ENCODE measurements at regions not wholly inside any gene's neighbourhood (a gene's known extent, or its start where the extent isn't known, plus 50 kb on each side); places are given as distances from the start of the nearest gene placed in this dataset.

DNA sequence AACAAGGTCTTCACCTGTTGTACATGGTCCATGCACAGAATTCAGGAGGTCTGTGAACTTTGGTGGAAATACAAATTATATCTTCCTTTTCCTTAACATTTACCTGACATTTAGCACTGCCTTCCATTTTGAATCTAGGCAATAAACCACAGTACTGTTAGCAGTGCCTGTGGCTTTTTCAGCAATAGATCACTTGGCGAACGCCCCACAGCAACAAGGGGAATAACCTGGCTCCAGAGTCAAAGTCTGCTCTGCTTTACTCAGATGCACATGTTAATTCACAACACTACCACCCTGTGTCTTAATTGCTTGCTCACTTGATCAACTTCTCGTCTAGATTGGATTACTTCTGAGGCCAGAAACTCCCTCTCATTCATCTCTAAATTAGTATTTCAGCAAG lies 414.6 kb upstream of the PROK2 start:
- WGBS, 2 donors (ENCODE audit: low coverage in 1 of 2), result 72 to 74% methylated on average over 2 to 3 of the region's 3 CpGs
- intact Hi-C loops (cut with DNase I; ENCODE audit: low total_unique reads), result no loop called here
- H3K9me3 ChIP-seq, result no peaks in the 10 kb centered on the region
- TF ChIP-seq CTCF (IDR thresholded peaks at IDR 0.05) (no peak), POLR2A (IDR thresholded peaks at IDR 0.05) (no peak), POLR2AphosphoS5 (IDR thresholded peaks at IDR 0.05) (no peak), EP300 (IDR thresholded peaks at IDR 0.05; ENCODE audit: low read depth) (no peak)
- DNase-seq, result no peak
- no peak overlapping the region for H3K27ac ChIP-seq
- H3K36me3 ChIP-seq, result no peaks in the 10 kb centered on the region
- no peak overlapping the region for H3K4me3 ChIP-seq
- no peaks in the 10 kb centered on the region for H3K27me3 ChIP-seq
- no peaks in the 10 kb centered on the region for H3K4me1 ChIP-seq
- in situ Hi-C loops (cut with MboI; ENCODE audit: low pct_ligation_motif_present in 1 of 4, low pct_unique_long_range_greater_than_20kb in 1 of 4, low sequenced_read_pairs in 3 of 4), result no loop called here

DNA sequence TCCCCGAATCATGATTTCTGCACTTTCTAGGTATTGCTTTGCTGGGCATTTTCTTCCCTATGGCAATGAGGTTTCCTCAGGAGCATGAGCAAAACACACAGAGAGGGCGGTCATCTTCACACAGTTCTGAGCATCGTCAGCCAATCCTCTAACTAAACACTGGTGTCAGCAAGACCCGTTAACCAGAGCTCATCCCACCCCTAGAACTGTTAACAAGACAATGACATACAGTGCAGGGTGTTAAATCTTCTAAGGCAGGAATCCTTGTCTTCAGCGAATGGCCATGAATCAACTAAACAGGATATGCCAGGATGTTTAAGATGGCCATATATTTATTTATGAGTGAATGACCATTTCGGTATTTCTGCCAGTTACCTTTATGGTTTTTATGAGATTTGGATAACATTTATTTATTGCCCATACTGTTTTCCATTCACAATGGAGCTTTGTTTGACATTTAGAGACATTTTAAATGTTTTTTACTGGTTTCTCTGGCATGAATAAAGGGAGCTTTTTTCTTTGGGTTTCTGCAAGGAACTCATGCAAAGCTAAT lies 411.5 kb upstream of the PROK2 start:
- Histone ChIP-seq H3K4me3 (no peak overlapping the region), H3K27ac (no peak overlapping the region), H3K9me3 (peaks cover 0 to 3% of the 10 kb centered on the region in 2 donors), H3K27me3 (no peaks in the 10 kb centered on the region), H3K4me1 (no peaks in the 10 kb centered on the region), H3K36me3 (no peaks in the 10 kb centered on the region)
- in situ Hi-C loops (cut with MboI; ENCODE audit: low pct_ligation_motif_present in 1 of 4, low pct_unique_long_range_greater_than_20kb in 1 of 4, low sequenced_read_pairs in 3 of 4) (no loop called here), intact Hi-C loops (cut with DNase I; ENCODE audit: low total_unique reads) (no loop called here)
- no peak for DNase-seq
- 29 to 58% methylated on average over 1 to 6 of the region's 6 CpGs for WGBS, 2 donors (ENCODE audit: low coverage in 1 of 2)
- TF ChIP-seq POLR2AphosphoS5 (IDR thresholded peaks at IDR 0.05) (no peak), CTCF (IDR thresholded peaks at IDR 0.05) (no peak), POLR2A (IDR thresholded peaks at IDR 0.05) (no peak), EP300 (IDR thresholded peaks at IDR 0.05; ENCODE audit: low read depth) (no peak)

DNA sequence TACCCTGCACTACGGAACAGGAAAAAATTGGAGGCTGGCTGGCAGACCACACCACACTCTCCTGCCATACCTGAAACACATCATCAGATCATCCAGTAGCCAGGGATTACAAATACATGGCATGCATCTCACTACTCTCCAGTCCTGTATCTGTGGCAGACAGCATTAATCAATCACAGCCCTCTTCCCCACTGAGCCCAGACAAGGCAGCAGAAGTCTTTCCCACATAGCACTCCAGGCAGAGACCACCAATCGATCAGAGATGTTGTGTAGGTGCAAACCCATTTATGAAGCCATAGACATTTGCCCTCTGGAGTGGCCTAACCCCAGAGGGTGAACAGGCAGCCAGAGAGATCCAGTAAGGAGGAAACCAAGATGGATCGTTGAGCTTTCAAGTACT lies 410.9 kb upstream of the PROK2 start:
- Histone ChIP-seq H3K4me3 (no peak overlapping the region), H3K27ac (no peak overlapping the region), H3K36me3 (no peaks in the 10 kb centered on the region), H3K4me1 (no peaks in the 10 kb centered on the region), H3K27me3 (no peaks in the 10 kb centered on the region), H3K9me3 (peaks cover 0 to 3% of the 10 kb centered on the region in 2 donors)
- WGBS, 2 donors (ENCODE audit: low coverage in 1 of 2), result 77% methylated on average over 3 of the region's 3 CpGs; no CpG with 5 or more reads in 1 of the 2 donors
- intact Hi-C loops (cut with DNase I; ENCODE audit: low total_unique reads), result no loop called here
- no peak for DNase-seq
- no peak for TF ChIP-seq POLR2AphosphoS5 (IDR thresholded peaks at IDR 0.05)
- no peak for TF ChIP-seq EP300 (IDR thresholded peaks at IDR 0.05; ENCODE audit: low read depth)
- no peak for TF ChIP-seq CTCF (IDR thresholded peaks at IDR 0.05)
- TF ChIP-seq POLR2A (IDR thresholded peaks at IDR 0.05), result no peak
- in situ Hi-C loops (cut with MboI; ENCODE audit: low pct_ligation_motif_present in 1 of 4, low pct_unique_long_range_greater_than_20kb in 1 of 4, low sequenced_read_pairs in 3 of 4), result no loop called here

- intact Hi-C loops (cut with DNase I; ENCODE audit: low total_unique reads), result no loop called here
- 91% methylated on average over 6 of the region's 6 CpGs; no CpG with 5 or more reads in 1 of the 2 donors for WGBS, 2 donors (ENCODE audit: low coverage in 1 of 2)
- no peak overlapping the region for H3K4me3 ChIP-seq
- H3K27me3 ChIP-seq, result no peaks in the 10 kb centered on the region
- DNase-seq, result no peak
- H3K4me1 ChIP-seq, result no peaks in the 10 kb centered on the region
- H3K27ac ChIP-seq, result no peak overlapping the region
- peaks cover 0 to 3% of the 10 kb centered on the region in 2 donors for H3K9me3 ChIP-seq
- TF ChIP-seq CTCF (IDR thresholded peaks at IDR 0.05), result no peak
- in situ Hi-C loops (cut with MboI; ENCODE audit: low pct_ligation_motif_present in 1 of 4, low pct_unique_long_range_greater_than_20kb in 1 of 4, low sequenced_read_pairs in 3 of 4), result no loop called here
- no peaks in the 10 kb centered on the region for H3K36me3 ChIP-seq
These were observed 409.5 kb upstream of the PROK2 start for GRCh38 chr3:72194458-72194857.

All from transverse colon (tissue), 4 donors.